GM23248 (cell line): ENCODE measurements at regions not wholly inside any gene's neighbourhood (a gene's known extent, or its start where the extent isn't known, plus 50 kb on each side); places are given as distances from the start of the nearest gene placed in this dataset.

Experiments used
- EZH2 ChIP-seq: fragments of 200-600 bp; sonication (generic); IDR thresholded peaks from 2 replicates; pipeline ENCODE4 v1.6.1; 2018; ENCODE audit warnings: antibody characterized with exemption, mild to moderate bottlenecking; ENCODE audit not compliant: insufficient read depth, poor library complexity, severe bottlenecking
- EZH2phosphoT487 ChIP-seq: fragments of 200-600 bp; sonication (generic); IDR thresholded peaks from 2 replicates; pipeline ENCODE4 v1.6.1; 2018; ENCODE audit warnings: antibody characterized with exemption, moderate library complexity, mild to moderate bottlenecking, low read depth; ENCODE audit not compliant: insufficient read depth

DNA sequence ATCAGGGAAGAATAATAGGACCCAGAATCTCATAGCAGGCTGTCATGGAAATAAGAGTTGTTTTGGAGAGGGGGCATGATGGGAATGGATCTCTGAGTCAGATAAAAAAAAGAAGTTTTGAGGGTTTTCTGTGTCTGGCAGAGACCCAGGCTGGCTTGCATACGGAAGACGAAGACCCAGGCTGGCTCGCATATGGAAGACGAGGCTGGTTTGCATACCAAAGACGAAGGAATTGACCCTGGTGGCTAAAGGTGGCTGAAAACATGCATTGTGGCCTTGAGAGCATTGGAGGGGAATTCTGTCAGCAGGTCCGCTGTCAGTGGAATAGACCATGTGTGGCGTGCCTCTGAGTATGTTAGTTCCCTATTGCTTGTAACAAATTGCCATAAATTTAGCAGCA lies 335.1 kb downstream of the BTBD3 start:
- no peak for TF ChIP-seq EZH2phosphoT487
- TF ChIP-seq EZH2 = no peak
